Right atrium auricular region (tissue), 2 donors: ENCODE measurements at regions not wholly inside any gene's neighbourhood (a gene's known extent, or its start where the extent isn't known, plus 50 kb on each side); places are given as distances from the start of the nearest gene placed in this dataset.

Source experiments
- DNase-seq: peaks from one replicate; pipeline ENCODE4 v3.0.0-alpha.2; 2019; ENCODE audit warnings: low spot score
- H3K27ac ChIP-seq, 2 donors: fragments of 200-600 bp; sonication (generic); 1 replicate in 1 of 2; 2 replicates in 1 of 2; pipeline ENCODE4 v1.5.1; 2016 to 2019
- H3K27me3 ChIP-seq, 2 donors: fragments of 200-600 bp; sonication (generic); one replicate each; pipeline versions ENCODE4 v1.5.1 to v1.6.0; 2017 to 2019
- H3K36me3 ChIP-seq: fragments of 200-600 bp; sonication (generic); one replicate; pipeline ENCODE4 v1.5.1; 2016
- H3K4me1 ChIP-seq, 2 donors: fragments of 200-600 bp; sonication (generic); one replicate each; pipeline versions ENCODE4 v1.5.1 to v1.6.0; 2017 to 2019
- H3K4me3 ChIP-seq, 2 donors: fragments of 200-600 bp; sonication (generic); 1 replicate in 1 of 2; 2 replicates in 1 of 2; pipeline ENCODE4 v1.5.1; 2017 to 2019; ENCODE audit warnings: mild to moderate bottlenecking in 1 of 2, moderate library complexity in 1 of 2
- H3K9me3 ChIP-seq, 2 donors: fragments of 200-600 bp; sonication (generic); one replicate each; pipeline ENCODE4 v1.5.1; 2019
- CTCF ChIP-seq, 2 donors: fragments of 200-600 bp; sonication (generic); IDR thresholded peaks; one replicate each; pipeline ENCODE4 v1.5.1; 2019; ENCODE audit warnings: antibody characterized with exemption in 2 of 2

GRCh38 chr2:145086910-145087309, 567.0 kb upstream of the ZEB2 start:
- Histone ChIP-seq H3K27ac (no peak overlapping the region), H3K4me3 (no peak overlapping the region), H3K4me1 (no peaks in the 10 kb centered on the region), H3K9me3 (peaks cover 0 to 8% of the 10 kb centered on the region in 2 donors), H3K27me3 (no peaks in the 10 kb centered on the region), H3K36me3 (no peaks in the 10 kb centered on the region)
- DNase-seq = no peak
- no peak for TF ChIP-seq CTCF (IDR thresholded peaks at IDR 0.05)

- no peak for DNase-seq
- no peak for TF ChIP-seq CTCF (IDR thresholded peaks at IDR 0.05)
- Histone ChIP-seq H3K9me3 (peaks cover 0 to 6% of the 10 kb centered on the region in 2 donors), H3K4me3 (no peak overlapping the region), H3K36me3 (no peaks in the 10 kb centered on the region), H3K27ac (no peak overlapping the region), H3K4me1 (no peaks in the 10 kb centered on the region), H3K27me3 (no peaks in the 10 kb centered on the region)
Measured at GRCh38 chr2:145085612-145086011, 565.7 kb upstream of the ZEB2 start.

- DNase-seq = no peak
- no peaks in the 10 kb centered on the region for H3K4me1 ChIP-seq
- no peak for TF ChIP-seq CTCF (IDR thresholded peaks at IDR 0.05)
- H3K9me3 ChIP-seq = no peaks in the 10 kb centered on the region
- H3K4me3 ChIP-seq = no peak overlapping the region
- H3K27me3 ChIP-seq = no peaks in the 10 kb centered on the region
- no peaks in the 10 kb centered on the region for H3K36me3 ChIP-seq
- no peak overlapping the region for H3K27ac ChIP-seq
Measured at GRCh38 chr2:145080426-145080825, 560.5 kb upstream of the ZEB2 start.

- TF ChIP-seq CTCF (IDR thresholded peaks at IDR 0.05) = no peak
- Histone ChIP-seq H3K36me3 (no peaks in the 10 kb centered on the region), H3K27me3 (no peaks in the 10 kb centered on the region), H3K4me1 (no peaks in the 10 kb centered on the region), H3K27ac (no peak overlapping the region), H3K4me3 (no peak overlapping the region), H3K9me3 (no peaks in the 10 kb centered on the region)
- DNase-seq = no peak
Measured at GRCh38 chr2:145079641-145080040, 559.7 kb upstream of the ZEB2 start.

- Histone ChIP-seq H3K4me3 (no peak overlapping the region), H3K9me3 (no peaks in the 10 kb centered on the region), H3K36me3 (no peaks in the 10 kb centered on the region), H3K27ac (no peak overlapping the region), H3K27me3 (no peaks in the 10 kb centered on the region), H3K4me1 (no peaks in the 10 kb centered on the region)
- TF ChIP-seq CTCF (IDR thresholded peaks at IDR 0.05) = no peak
- DNase-seq = no peak
Measured at GRCh38 chr2:145078923-145079322, 559.0 kb upstream of the ZEB2 start.

GRCh38 chr2:145076085-145076484, 556.2 kb upstream of the ZEB2 start:
- Histone ChIP-seq H3K27ac (no peak overlapping the region), H3K27me3 (no peaks in the 10 kb centered on the region), H3K4me3 (no peak overlapping the region), H3K9me3 (no peaks in the 10 kb centered on the region), H3K36me3 (no peaks in the 10 kb centered on the region), H3K4me1 (no peaks in the 10 kb centered on the region)
- no peak for TF ChIP-seq CTCF (IDR thresholded peaks at IDR 0.05)
- DNase-seq = no peak
